ENCODE measurements at regions not wholly inside any gene's neighbourhood (a gene's known extent, or its start where the extent isn't known, plus 50 kb on each side); places are given as distances from the start of the nearest gene placed in this dataset.

- no peak for TF ChIP-seq CTCF (IDR thresholded peaks at IDR 0.05)
- CTCF ChIA-PET, result no interaction called here
- H3K9me3 Mint-ChIP-seq, result no peaks in the 10 kb centered on the region
Measured at GRCh38 chr4:166662266-166662843, 571.9 kb downstream of the SPOCK3 start.

GRCh38 chr4:166670341-166670740 lies 564.0 kb downstream of the SPOCK3 start:
- H3K4me1 Mint-ChIP-seq, result no peaks in the 10 kb centered on the region
- CTCF ChIA-PET, result no interaction called here
- no peak for DNase-seq

More at GRCh38 chr4:166662266-166662843, 571.9 kb downstream of the SPOCK3 start:
- no peaks in the 10 kb centered on the region for H3K4me1 Mint-ChIP-seq
- H3K36me3 Mint-ChIP-seq (ENCODE audit: low read depth), result no peaks in the 10 kb centered on the region
- DNase-seq (no peak), ATAC-seq (ENCODE audit: low read depth) (no peak)
- no peaks in the 10 kb centered on the region for H3K27me3 Mint-ChIP-seq
- no peak overlapping the region for H3K4me3 Mint-ChIP-seq
- no peak overlapping the region for H3K27ac Mint-ChIP-seq
- intact Hi-C loops (cut with micrococcal nuclease), result no loop called here
- POLR2A ChIA-PET, result no interaction called here

GRCh38 chr4:166673911-166674310 lies 560.4 kb downstream of the SPOCK3 start:
- H3K9me3 Mint-ChIP-seq, result no peaks in the 10 kb centered on the region
- no peaks in the 10 kb centered on the region for H3K36me3 Mint-ChIP-seq (ENCODE audit: low read depth)
- no peak overlapping the region for H3K27ac Mint-ChIP-seq
- DNase-seq (no peak), ATAC-seq (ENCODE audit: low read depth) (no peak)
- H3K4me1 Mint-ChIP-seq, result no peaks in the 10 kb centered on the region
- no peak for TF ChIP-seq CTCF (IDR thresholded peaks at IDR 0.05)
- POLR2A ChIA-PET, result no interaction called here
- no peak overlapping the region for H3K4me3 Mint-ChIP-seq
- intact Hi-C loops (cut with micrococcal nuclease), result no loop called here
- H3K27me3 Mint-ChIP-seq, result no peaks in the 10 kb centered on the region
- CTCF ChIA-PET, result no interaction called here

More at GRCh38 chr4:166670341-166670740, 564.0 kb downstream of the SPOCK3 start:
- no peak overlapping the region for H3K27ac Mint-ChIP-seq
- POLR2A ChIA-PET, result no interaction called here
- no peaks in the 10 kb centered on the region for H3K27me3 Mint-ChIP-seq
- ATAC-seq (ENCODE audit: low read depth), result no peak
- no peak overlapping the region for H3K4me3 Mint-ChIP-seq
- no peak for TF ChIP-seq CTCF (IDR thresholded peaks at IDR 0.05)
- intact Hi-C loops (cut with micrococcal nuclease), result no loop called here
- no peaks in the 10 kb centered on the region for H3K36me3 Mint-ChIP-seq (ENCODE audit: low read depth)
- H3K9me3 Mint-ChIP-seq, result no peaks in the 10 kb centered on the region

GRCh38 chr4:166675411-166675810 lies 558.9 kb downstream of the SPOCK3 start:
- no peak for DNase-seq

GRCh38 chr4:166680796-166681195 lies 553.5 kb downstream of the SPOCK3 start:
- TF ChIP-seq CTCF (IDR thresholded peaks at IDR 0.05), result no peak
- intact Hi-C loops (cut with micrococcal nuclease), result no loop called here

More at GRCh38 chr4:166675411-166675810, 558.9 kb downstream of the SPOCK3 start:
- intact Hi-C loops (cut with micrococcal nuclease), result no loop called here
- H3K36me3 Mint-ChIP-seq (ENCODE audit: low read depth), result no peaks in the 10 kb centered on the region
- H3K27me3 Mint-ChIP-seq, result no peaks in the 10 kb centered on the region
- H3K9me3 Mint-ChIP-seq, result no peaks in the 10 kb centered on the region
- CTCF ChIA-PET, result no interaction called here
- no peak for TF ChIP-seq CTCF (IDR thresholded peaks at IDR 0.05)
- POLR2A ChIA-PET, result no interaction called here
- H3K4me3 Mint-ChIP-seq, result no peak overlapping the region
- no peak for ATAC-seq (ENCODE audit: low read depth)
- H3K4me1 Mint-ChIP-seq, result no peaks in the 10 kb centered on the region
- no peak overlapping the region for H3K27ac Mint-ChIP-seq

More at GRCh38 chr4:166680796-166681195, 553.5 kb downstream of the SPOCK3 start:
- Mint-ChIP-seq H3K27me3 (no peaks in the 10 kb centered on the region), H3K4me3 (no peak overlapping the region), H3K27ac (no peak overlapping the region), H3K36me3 (ENCODE audit: low read depth) (no peaks in the 10 kb centered on the region), H3K4me1 (no peaks in the 10 kb centered on the region), H3K9me3 (peaks cover 2% of the 10 kb centered on the region)
- no peak for DNase-seq
- no peak for ATAC-seq (ENCODE audit: low read depth)
- ChIA-PET POLR2A (no interaction called here), CTCF (no interaction called here)
